ENCODE measurements at regions not wholly inside any gene's neighbourhood (a gene's known extent, or its start where the extent isn't known, plus 50 kb on each side); places are given as distances from the start of the nearest gene placed in this dataset.
A peak's percentile ranks its signal among the peaks of the same experiment; 100 is the strongest.

- intact Hi-C loops (cut with micrococcal nuclease; ENCODE audit: unreplicated experiment): no loop called here
- Histone ChIP-seq H4K20me1 (ENCODE audit: insufficient read depth, low read length) (no peaks in the 10 kb centered on the region), H3K4me1 (ENCODE audit: insufficient read depth, low read length, poor library complexity, severe bottlenecking) (peaks cover 8% of the 10 kb centered on the region), H3K4me2 (ENCODE audit: low read length) (peak overlapping the region; percentile 19; the same call in 1 of the 2 replicates), H3K9me3 (ENCODE audit: low read length) (no peaks in the 10 kb centered on the region), H3K4me3 (ENCODE audit: low read depth, low read length, poor library complexity, severe bottlenecking) (no peak overlapping the region), H3K36me3 (ENCODE audit: insufficient read depth, low read length) (no peaks in the 10 kb centered on the region), H2AFZ (ENCODE audit: low read length) (peak overlapping the region; percentile 46; the same call in 1 of the 2 replicates), H3K27ac (ENCODE audit: low read depth, low read length, poor library complexity, severe bottlenecking) (no peak overlapping the region), H3K79me2 (ENCODE audit: insufficient read depth, low read depth, low read length) (no peaks in the 10 kb centered on the region), H3K9me2 (ENCODE audit: insufficient read depth, low read length) (no peaks in the 10 kb centered on the region)
- TF ChIP-seq EZH2phosphoT487 (IDR thresholded peaks at IDR 0.05; ENCODE audit: borderline replicate concordance, low read depth, low read length) (no peak), CTCF (conservative IDR thresholded peaks at IDR 0.05; ENCODE audit: low read length) (peak; percentile 92)
- CTCF ChIA-PET (ENCODE audit: unreplicated experiment): interaction anchor here (0.6 to 1.0 kb wide), 3 partner anchors 8 to 97 kb away, joined by 3 read pairs; no protein-coding TSS in a partner anchor
- POLR2A ChIA-PET: interaction anchor here (0.6 to 1.6 kb wide), 3 partner anchors 14 to 1131 kb away, joined by 3 to 4 read pairs (median 3); no protein-coding TSS in a partner anchor
- BruUV-seq (replicated peaks): no TSS peak
- peak; percentile 82 for DNase-seq (ENCODE audit: low spot score)
Measured at GRCh38 chr1:38489844-38490270, 369.7 kb downstream of the RRAGC start.

DNA sequence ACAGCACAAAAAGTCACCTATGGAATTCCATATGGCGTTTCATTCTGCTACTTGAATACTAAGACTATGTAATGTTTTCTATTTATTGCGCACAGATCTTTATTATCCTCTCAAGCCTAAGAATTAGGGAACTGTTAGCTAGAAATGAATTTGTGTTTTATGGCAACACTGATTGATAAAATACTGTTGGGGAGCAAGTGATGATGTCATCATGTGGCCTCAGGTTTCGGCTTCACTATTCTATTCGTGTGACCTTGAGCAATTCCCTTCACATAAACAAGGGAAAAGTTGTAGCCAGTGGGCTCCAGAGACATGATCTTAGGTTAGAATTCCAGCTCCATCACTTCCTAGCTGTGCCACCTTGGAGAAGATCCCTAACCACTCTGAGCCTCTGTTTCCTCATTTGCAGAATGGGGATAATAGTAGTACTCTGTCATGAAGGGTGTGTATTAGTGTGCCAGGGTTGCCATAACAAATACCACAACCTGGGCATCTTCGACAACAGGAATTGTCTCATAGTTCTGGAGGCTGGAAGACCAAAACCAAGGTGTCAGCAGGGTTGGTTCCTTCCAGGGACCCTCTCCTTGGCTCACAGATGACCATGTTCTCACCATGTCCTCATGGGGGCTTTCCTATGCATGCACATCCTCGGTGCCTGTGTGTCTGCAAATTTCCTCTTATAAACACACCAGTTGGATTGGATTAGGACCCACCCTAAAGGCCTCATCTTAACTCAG, 371.2 kb downstream of the RRAGC start:
- Histone ChIP-seq H3K4me3 (ENCODE audit: low read depth, low read length, poor library complexity, severe bottlenecking) (no peak overlapping the region), H3K4me2 (ENCODE audit: low read length) (no peak overlapping the region), H3K79me2 (ENCODE audit: insufficient read depth, low read depth, low read length) (no peaks in the 10 kb centered on the region), H4K20me1 (ENCODE audit: insufficient read depth, low read length) (no peaks in the 10 kb centered on the region), H3K36me3 (ENCODE audit: insufficient read depth, low read length) (no peaks in the 10 kb centered on the region), H3K9me2 (ENCODE audit: insufficient read depth, low read length) (no peaks in the 10 kb centered on the region), H2AFZ (ENCODE audit: low read length) (no peak overlapping the region), H3K4me1 (ENCODE audit: insufficient read depth, low read length, poor library complexity, severe bottlenecking) (peaks cover 8% of the 10 kb centered on the region), H3K9me3 (ENCODE audit: low read length) (no peaks in the 10 kb centered on the region), H3K27ac (ENCODE audit: low read depth, low read length, poor library complexity, severe bottlenecking) (no peak overlapping the region)
- DNase-seq (ENCODE audit: low spot score): no peak
- no TSS peak for BruUV-seq (replicated peaks)
- TF ChIP-seq CTCF (conservative IDR thresholded peaks at IDR 0.05; ENCODE audit: low read length) (no peak), EZH2phosphoT487 (IDR thresholded peaks at IDR 0.05; ENCODE audit: borderline replicate concordance, low read depth, low read length) (no peak)
- intact Hi-C loops (cut with micrococcal nuclease; ENCODE audit: unreplicated experiment): no loop called here
- CTCF ChIA-PET (ENCODE audit: unreplicated experiment): no interaction called here
- POLR2A ChIA-PET: interaction anchor here (0.6 kb wide), 1 partner anchor 471 kb away, joined by 4 read pairs; no protein-coding TSS in a partner anchor

GRCh38 chr1:38487396-38487795, 372.2 kb downstream of the RRAGC start:
- ChIA-PET CTCF (ENCODE audit: unreplicated experiment) (no interaction called here), POLR2A (interaction anchor here (0.6 kb wide), 1 partner anchor 470 kb away, joined by 4 read pairs; no protein-coding TSS in a partner anchor)
- H3K9me3 ChIP-seq (ENCODE audit: low read length): no peaks in the 10 kb centered on the region
- H2AFZ ChIP-seq (ENCODE audit: low read length): no peak overlapping the region
- H3K36me3 ChIP-seq (ENCODE audit: insufficient read depth, low read length): no peaks in the 10 kb centered on the region
- no TSS peak for BruUV-seq (replicated peaks)
- peaks cover 11% of the 10 kb centered on the region for H3K4me1 ChIP-seq (ENCODE audit: insufficient read depth, low read length, poor library complexity, severe bottlenecking)
- no peaks in the 10 kb centered on the region for H3K79me2 ChIP-seq (ENCODE audit: insufficient read depth, low read depth, low read length)
- H3K4me2 ChIP-seq (ENCODE audit: low read length): no peak overlapping the region
- H3K4me3 ChIP-seq (ENCODE audit: low read depth, low read length, poor library complexity, severe bottlenecking): no peak overlapping the region
- no peaks in the 10 kb centered on the region for H4K20me1 ChIP-seq (ENCODE audit: insufficient read depth, low read length)
- no peak overlapping the region for H3K27ac ChIP-seq (ENCODE audit: low read depth, low read length, poor library complexity, severe bottlenecking)
- DNase-seq (ENCODE audit: low spot score): no peak
- intact Hi-C loops (cut with micrococcal nuclease; ENCODE audit: unreplicated experiment): no loop called here
- TF ChIP-seq CTCF (conservative IDR thresholded peaks at IDR 0.05; ENCODE audit: low read length): no peak
- H3K9me2 ChIP-seq (ENCODE audit: insufficient read depth, low read length): no peaks in the 10 kb centered on the region
